Ishikawa (cell line): ENCODE measurements at regions not wholly inside any gene's neighbourhood (a gene's known extent, or its start where the extent isn't known, plus 50 kb on each side); places are given as distances from the start of the nearest gene placed in this dataset.

Experiments used
- CEBPB ChIP-seq: IDR thresholded peaks from 2 replicates; pipeline ENCODE4 v1.6.1; 2012
- CREB1 ChIP-seq: IDR thresholded peaks from 2 replicates; pipeline ENCODE4 v1.6.1; 2012; ENCODE audit warnings: low read depth
- EGR1 ChIP-seq: IDR thresholded peaks from 2 replicates; pipeline ENCODE4 v1.6.1; 2012
- EP300 ChIP-seq: IDR thresholded peaks from 2 replicates; pipeline ENCODE4 v1.6.1; 2012; ENCODE audit warnings: borderline replicate concordance
- FOXM1 ChIP-seq: IDR thresholded peaks from 2 replicates; pipeline ENCODE4 v1.6.1; 2012; ENCODE audit warnings: low read depth, borderline replicate concordance
- NFIC ChIP-seq: IDR thresholded peaks from 2 replicates; pipeline ENCODE4 v1.6.1; 2012
- RAD21 ChIP-seq: IDR thresholded peaks from 2 replicates; pipeline ENCODE4 v1.6.1; 2012; ENCODE audit warnings: low read depth
- TAF1 ChIP-seq: IDR thresholded peaks from 2 replicates; pipeline ENCODE4 v1.6.1; 2012; ENCODE audit warnings: low read depth, mild to moderate bottlenecking
- TCF12 ChIP-seq: IDR thresholded peaks from 2 replicates; pipeline ENCODE4 v1.6.1; 2012; ENCODE audit warnings: low read depth
- TEAD4 ChIP-seq: IDR thresholded peaks from 2 replicates; pipeline ENCODE4 v1.6.1; 2012
- YY1 ChIP-seq: IDR thresholded peaks from 2 replicates; pipeline ENCODE4 v1.6.1; 2012; ENCODE audit warnings: low read depth
- ZBTB7A ChIP-seq: IDR thresholded peaks from 2 replicates; pipeline ENCODE4 v1.6.1; 2012; ENCODE audit warnings: low read depth
- TF ChIP-seq, protein P1 (sequence below): IDR thresholded peaks from 2 replicates; pipeline ENCODE4 v1.6.1; 2012; ENCODE audit warnings: low read depth, mild to moderate bottlenecking
- TF ChIP-seq, protein P2 (sequence below): IDR thresholded peaks from 2 replicates; pipeline ENCODE4 v1.6.1; 2012
- TF ChIP-seq, protein P3 (sequence below): IDR thresholded peaks from 2 replicates; pipeline ENCODE4 v1.6.1; 2012

DNA sequence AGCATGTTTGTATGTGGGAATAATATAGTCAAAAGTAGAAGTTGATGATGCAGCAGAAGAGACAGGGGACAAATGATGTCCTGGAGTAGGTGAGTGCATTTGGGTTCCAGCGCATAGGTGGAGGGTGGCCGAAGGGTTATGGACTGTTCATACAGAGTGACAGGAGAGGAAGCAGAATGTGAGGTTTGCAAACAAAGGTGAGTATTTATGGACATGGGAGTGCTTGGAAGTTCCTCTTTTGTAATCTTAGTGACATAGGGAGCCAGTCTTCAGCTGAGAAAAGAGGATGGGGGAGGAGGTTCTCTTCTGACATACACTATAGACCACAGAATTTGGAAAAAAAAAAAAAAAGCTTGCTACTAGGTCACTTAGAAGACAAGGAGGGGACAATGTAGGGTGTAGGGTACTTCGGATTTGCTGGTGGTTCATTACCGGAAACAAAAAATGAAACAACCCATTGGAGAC, 331.6 kb downstream of the DLEU7 start:
- no peak for TF ChIP-seq FOXM1
- no peak for TF ChIP-seq EP300
- TF ChIP-seq RAD21 = no peak
- no peak for TF ChIP-seq ZBTB7A
- TF ChIP-seq CEBPB = no peak
- TF ChIP-seq TEAD4 = no peak
- TF ChIP-seq, protein P1, sequence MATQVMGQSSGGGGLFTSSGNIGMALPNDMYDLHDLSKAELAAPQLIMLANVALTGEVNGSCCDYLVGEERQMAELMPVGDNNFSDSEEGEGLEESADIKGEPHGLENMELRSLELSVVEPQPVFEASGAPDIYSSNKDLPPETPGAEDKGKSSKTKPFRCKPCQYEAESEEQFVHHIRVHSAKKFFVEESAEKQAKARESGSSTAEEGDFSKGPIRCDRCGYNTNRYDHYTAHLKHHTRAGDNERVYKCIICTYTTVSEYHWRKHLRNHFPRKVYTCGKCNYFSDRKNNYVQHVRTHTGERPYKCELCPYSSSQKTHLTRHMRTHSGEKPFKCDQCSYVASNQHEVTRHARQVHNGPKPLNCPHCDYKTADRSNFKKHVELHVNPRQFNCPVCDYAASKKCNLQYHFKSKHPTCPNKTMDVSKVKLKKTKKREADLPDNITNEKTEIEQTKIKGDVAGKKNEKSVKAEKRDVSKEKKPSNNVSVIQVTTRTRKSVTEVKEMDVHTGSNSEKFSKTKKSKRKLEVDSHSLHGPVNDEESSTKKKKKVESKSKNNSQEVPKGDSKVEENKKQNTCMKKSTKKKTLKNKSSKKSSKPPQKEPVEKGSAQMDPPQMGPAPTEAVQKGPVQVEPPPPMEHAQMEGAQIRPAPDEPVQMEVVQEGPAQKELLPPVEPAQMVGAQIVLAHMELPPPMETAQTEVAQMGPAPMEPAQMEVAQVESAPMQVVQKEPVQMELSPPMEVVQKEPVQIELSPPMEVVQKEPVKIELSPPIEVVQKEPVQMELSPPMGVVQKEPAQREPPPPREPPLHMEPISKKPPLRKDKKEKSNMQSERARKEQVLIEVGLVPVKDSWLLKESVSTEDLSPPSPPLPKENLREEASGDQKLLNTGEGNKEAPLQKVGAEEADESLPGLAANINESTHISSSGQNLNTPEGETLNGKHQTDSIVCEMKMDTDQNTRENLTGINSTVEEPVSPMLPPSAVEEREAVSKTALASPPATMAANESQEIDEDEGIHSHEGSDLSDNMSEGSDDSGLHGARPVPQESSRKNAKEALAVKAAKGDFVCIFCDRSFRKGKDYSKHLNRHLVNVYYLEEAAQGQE = no peak
- TF ChIP-seq, protein P2, sequence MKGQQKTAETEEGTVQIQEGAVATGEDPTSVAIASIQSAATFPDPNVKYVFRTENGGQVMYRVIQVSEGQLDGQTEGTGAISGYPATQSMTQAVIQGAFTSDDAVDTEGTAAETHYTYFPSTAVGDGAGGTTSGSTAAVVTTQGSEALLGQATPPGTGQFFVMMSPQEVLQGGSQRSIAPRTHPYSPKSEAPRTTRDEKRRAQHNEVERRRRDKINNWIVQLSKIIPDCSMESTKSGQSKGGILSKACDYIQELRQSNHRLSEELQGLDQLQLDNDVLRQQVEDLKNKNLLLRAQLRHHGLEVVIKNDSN = no peak
- no peak for TF ChIP-seq TAF1
- no peak for TF ChIP-seq YY1
- TF ChIP-seq CREB1 = no peak
- TF ChIP-seq, protein P3, sequence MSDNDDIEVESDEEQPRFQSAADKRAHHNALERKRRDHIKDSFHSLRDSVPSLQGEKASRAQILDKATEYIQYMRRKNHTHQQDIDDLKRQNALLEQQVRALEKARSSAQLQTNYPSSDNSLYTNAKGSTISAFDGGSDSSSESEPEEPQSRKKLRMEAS = no peak
- TF ChIP-seq EGR1 = no peak

DNA sequence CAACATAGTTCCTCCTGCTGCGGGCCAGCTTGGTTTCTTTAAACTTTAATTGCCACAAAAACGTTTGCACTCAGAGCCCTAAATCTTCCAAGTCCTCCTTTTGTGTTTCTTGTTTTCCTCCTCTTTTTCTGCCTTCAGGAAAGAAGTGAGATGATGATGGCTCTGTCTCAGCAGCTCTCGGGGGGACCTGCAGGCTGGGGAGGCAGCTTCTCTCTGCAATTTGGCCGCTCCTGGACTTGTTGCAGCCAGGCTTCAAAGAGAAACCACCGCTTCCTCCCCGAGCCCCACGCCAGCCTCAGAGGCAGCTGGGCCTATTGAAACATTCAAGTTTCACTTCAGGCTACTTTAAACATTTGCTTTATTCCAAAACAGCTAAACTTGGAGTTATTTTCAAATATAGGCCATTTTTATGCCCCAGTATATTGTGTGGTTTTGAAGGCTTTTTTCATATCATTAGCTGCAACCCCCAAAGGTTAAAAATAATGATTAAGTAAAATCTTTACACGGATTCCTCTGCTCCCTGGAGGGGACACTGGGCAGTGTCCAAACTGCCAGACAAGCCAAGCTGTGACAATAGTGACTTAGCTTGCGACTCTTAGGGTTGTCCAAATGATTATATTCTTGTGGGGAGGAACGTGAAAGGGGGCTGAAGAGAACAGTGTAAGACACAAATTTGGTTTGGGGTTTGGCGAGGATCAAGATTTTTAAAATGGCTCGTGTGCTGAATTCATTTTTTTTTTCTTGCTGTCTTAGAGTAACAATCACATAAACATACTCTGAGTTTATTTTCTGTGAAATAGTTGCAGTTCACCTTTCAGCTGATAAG, 330.8 kb downstream of the DLEU7 start:
- no peak for TF ChIP-seq RAD21
- no peak for TF ChIP-seq TCF12
- no peak for TF ChIP-seq TEAD4
- no peak for TF ChIP-seq EP300
- TF ChIP-seq CEBPB = no peak
- TF ChIP-seq ZBTB7A = no peak
- TF ChIP-seq TAF1 = no peak
- TF ChIP-seq, protein P2 = no peak
- TF ChIP-seq CREB1 = no peak
- TF ChIP-seq EGR1 = no peak
- TF ChIP-seq, protein P1 = no peak
- TF ChIP-seq FOXM1 = no peak
- no peak for TF ChIP-seq YY1
- TF ChIP-seq, protein P3 = no peak
- no peak for TF ChIP-seq NFIC

DNA sequence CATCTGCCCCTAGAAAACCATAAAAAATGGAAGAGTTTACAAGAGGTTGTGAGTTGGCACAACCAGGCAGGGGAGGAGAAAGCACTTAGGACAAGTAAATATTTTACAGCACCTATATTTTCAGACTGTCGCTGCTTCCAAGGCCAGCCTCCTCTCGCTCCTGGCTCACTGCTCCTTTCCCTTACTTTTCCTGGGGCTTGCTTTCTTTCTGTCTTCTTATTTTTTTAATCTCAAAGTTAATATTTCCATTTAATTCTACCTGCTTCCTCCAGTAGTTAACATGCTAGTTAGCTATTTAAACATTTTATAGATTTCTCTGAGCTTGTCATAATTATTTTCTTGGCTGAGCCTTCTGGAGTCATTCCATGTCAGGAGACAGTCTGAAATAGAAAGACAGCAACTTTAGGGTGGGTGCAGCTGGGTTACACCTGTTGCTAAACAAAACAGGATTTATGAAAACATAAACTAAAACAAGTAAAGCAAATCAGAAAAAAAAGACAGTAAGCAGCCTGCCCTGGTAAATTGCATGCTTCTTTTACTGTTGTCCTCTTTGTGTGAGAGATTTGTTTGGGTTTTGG, 330.1 kb downstream of the DLEU7 start:
- TF ChIP-seq, protein P2 = no peak
- TF ChIP-seq FOXM1 = no peak
- TF ChIP-seq, protein P1 = no peak
- no peak for TF ChIP-seq CEBPB
- TF ChIP-seq ZBTB7A = no peak
- TF ChIP-seq EGR1 = no peak
- TF ChIP-seq RAD21 = no peak
- no peak for TF ChIP-seq EP300
- TF ChIP-seq, protein P3 = no peak
- no peak for TF ChIP-seq TCF12
- no peak for TF ChIP-seq NFIC
- no peak for TF ChIP-seq CREB1
- TF ChIP-seq TEAD4 = no peak
- TF ChIP-seq YY1 = no peak
- no peak for TF ChIP-seq TAF1
